BE2C (cell line): ENCODE measurements at regions not wholly inside any gene's neighbourhood (a gene's known extent, or its start where the extent isn't known, plus 50 kb on each side); places are given as distances from the start of the nearest gene placed in this dataset.

ENCODE experiments used
- DNase-seq: peaks from one replicate; pipeline ENCODE4 v3.0.0-alpha.2; 2020
- H3K27me3 ChIP-seq: fragments of 250-450 bp; sonication (Bioruptor Pico); 2 replicates; pipeline ENCODE4 v1.5.1; 2020; ENCODE audit warnings: mild to moderate bottlenecking
- H3K36me3 ChIP-seq: fragments of 250-450 bp; sonication (Bioruptor Pico); 2 replicates; pipeline ENCODE4 v1.5.1; 2020; ENCODE audit warnings: mild to moderate bottlenecking
- H3K4me1 ChIP-seq: fragments of 250-450 bp; sonication (Bioruptor Pico); 2 replicates; pipeline ENCODE4 v1.5.1; 2020
- H3K4me3 ChIP-seq: 2 replicates; pipeline ENCODE4 v1.5.1; 2011; ENCODE audit warnings: low read depth, low read length
- H3K9me3 ChIP-seq: fragments of 250-450 bp; sonication (Bioruptor Pico); 2 replicates; pipeline ENCODE4 v1.5.1; 2020
- TF ChIP-seq, protein P1 (sequence below): IDR thresholded peaks from 2 replicates; pipeline ENCODE4 v1.5.1; 2012; ENCODE audit warnings: mild to moderate bottlenecking, low read depth, low read length

GRCh38 chr10:124214610-124215375, 121.4 kb upstream of the CHST15 start:
- TF ChIP-seq, protein P1, sequence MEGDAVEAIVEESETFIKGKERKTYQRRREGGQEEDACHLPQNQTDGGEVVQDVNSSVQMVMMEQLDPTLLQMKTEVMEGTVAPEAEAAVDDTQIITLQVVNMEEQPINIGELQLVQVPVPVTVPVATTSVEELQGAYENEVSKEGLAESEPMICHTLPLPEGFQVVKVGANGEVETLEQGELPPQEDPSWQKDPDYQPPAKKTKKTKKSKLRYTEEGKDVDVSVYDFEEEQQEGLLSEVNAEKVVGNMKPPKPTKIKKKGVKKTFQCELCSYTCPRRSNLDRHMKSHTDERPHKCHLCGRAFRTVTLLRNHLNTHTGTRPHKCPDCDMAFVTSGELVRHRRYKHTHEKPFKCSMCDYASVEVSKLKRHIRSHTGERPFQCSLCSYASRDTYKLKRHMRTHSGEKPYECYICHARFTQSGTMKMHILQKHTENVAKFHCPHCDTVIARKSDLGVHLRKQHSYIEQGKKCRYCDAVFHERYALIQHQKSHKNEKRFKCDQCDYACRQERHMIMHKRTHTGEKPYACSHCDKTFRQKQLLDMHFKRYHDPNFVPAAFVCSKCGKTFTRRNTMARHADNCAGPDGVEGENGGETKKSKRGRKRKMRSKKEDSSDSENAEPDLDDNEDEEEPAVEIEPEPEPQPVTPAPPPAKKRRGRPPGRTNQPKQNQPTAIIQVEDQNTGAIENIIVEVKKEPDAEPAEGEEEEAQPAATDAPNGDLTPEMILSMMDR: no peak
- no peaks in the 10 kb centered on the region for H3K4me1 ChIP-seq
- no peak for DNase-seq
- H3K36me3 ChIP-seq: no peaks in the 10 kb centered on the region
- no peaks in the 10 kb centered on the region for H3K9me3 ChIP-seq
- H3K4me3 ChIP-seq: no peak overlapping the region
- no peaks in the 10 kb centered on the region for H3K27me3 ChIP-seq

- DNase-seq: no peak
- Histone ChIP-seq H3K27me3 (no peaks in the 10 kb centered on the region), H3K4me1 (no peaks in the 10 kb centered on the region), H3K9me3 (no peaks in the 10 kb centered on the region), H3K4me3 (no peak overlapping the region), H3K36me3 (no peaks in the 10 kb centered on the region)
- TF ChIP-seq, protein P1: no peak
These were observed 120.6 kb upstream of the CHST15 start for GRCh38 chr10:124213899-124214510.

DNA sequence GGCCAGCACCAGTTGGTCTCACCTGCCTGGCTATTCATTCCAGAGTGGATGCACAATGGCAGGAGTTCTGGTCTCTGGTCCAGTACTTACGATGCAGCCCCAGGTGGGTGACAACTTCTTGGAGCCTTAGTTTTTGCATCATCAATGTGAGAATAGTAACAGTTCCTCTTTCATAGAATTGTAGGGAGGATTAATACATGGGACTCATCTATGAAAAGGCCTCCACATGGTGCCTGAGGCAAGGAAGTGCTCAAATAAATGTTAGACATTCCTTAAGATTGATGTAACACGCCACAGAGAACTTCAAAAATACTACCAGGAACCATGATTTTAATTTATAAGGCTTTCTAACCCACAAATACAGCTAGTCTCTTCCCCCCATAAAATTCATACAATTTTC, 120.1 kb upstream of the CHST15 start:
- H3K9me3 ChIP-seq: no peaks in the 10 kb centered on the region
- no peak overlapping the region for H3K4me3 ChIP-seq
- DNase-seq: no peak
- H3K4me1 ChIP-seq: no peaks in the 10 kb centered on the region
- TF ChIP-seq, protein P1: no peak
- H3K27me3 ChIP-seq: no peaks in the 10 kb centered on the region
- H3K36me3 ChIP-seq: no peaks in the 10 kb centered on the region

- Histone ChIP-seq H3K4me1 (no peaks in the 10 kb centered on the region), H3K4me3 (no peak overlapping the region), H3K9me3 (no peaks in the 10 kb centered on the region), H3K36me3 (no peaks in the 10 kb centered on the region), H3K27me3 (no peaks in the 10 kb centered on the region)
- TF ChIP-seq, protein P1: no peak
- DNase-seq: no peak
These were observed 119.3 kb upstream of the CHST15 start for GRCh38 chr10:124212702-124213101.

- H3K4me3 ChIP-seq: no peak overlapping the region
- no peaks in the 10 kb centered on the region for H3K36me3 ChIP-seq
- TF ChIP-seq, protein P1: no peak
- H3K27me3 ChIP-seq: no peaks in the 10 kb centered on the region
- no peaks in the 10 kb centered on the region for H3K9me3 ChIP-seq
- H3K4me1 ChIP-seq: no peaks in the 10 kb centered on the region
- DNase-seq: no peak
These were observed 118.5 kb upstream of the CHST15 start for GRCh38 chr10:124211921-124212320.

DNA sequence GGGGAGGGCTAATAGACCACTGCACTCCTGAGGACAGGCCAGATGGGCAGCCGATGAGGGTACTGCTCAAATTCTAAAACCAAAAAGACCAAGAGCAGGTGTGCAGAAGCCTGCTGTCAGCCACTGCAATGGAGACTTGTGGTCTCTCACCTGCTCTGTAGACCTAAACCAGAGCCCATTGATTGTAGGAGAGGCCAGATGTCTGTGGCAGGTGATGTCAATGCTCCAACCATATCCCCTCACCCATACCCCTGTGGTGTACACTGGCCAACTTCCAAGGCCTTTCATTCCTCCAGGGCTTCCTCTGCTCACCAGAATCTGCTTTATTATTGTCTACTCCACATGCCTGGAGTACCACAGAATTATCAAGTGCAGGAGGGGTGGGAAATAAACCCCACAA, 116.9 kb upstream of the CHST15 start:
- TF ChIP-seq, protein P1: no peak

More for the DNA sequence above, 116.9 kb upstream of the CHST15 start:
- no peak for DNase-seq
- H3K36me3 ChIP-seq: no peaks in the 10 kb centered on the region
- no peaks in the 10 kb centered on the region for H3K9me3 ChIP-seq
- H3K4me3 ChIP-seq: no peak overlapping the region
- H3K27me3 ChIP-seq: no peaks in the 10 kb centered on the region
- no peaks in the 10 kb centered on the region for H3K4me1 ChIP-seq
